Adrenal gland (tissue), 9 donors: ENCODE measurements at regions not wholly inside any gene's neighbourhood (a gene's known extent, or its start where the extent isn't known, plus 50 kb on each side); places are given as distances from the start of the nearest gene placed in this dataset.

Experiments used
- DNase-seq, 7 donors: peaks; one replicate each; pipeline ENCODE4 v3.0.0-alpha.2; 2019 to 2020
- H3K27ac ChIP-seq, 5 donors: fragments of 200-600 bp; sonication (generic) in 4 of 5; 1 replicate in 3 of 5; 2 replicates in 2 of 5; pipeline versions ENCODE4 v1.5.1 to v1.8.0; 2016 to 2020; ENCODE audit warnings: mild to moderate bottlenecking in 1 of 5
- H3K27me3 ChIP-seq: fragments of 200-600 bp; 2 replicates; pipeline ENCODE4 v1.8.0; 2021
- H3K36me3 ChIP-seq, 2 donors: fragments of 200-600 bp; replicated peaks in 1 of 2; 1 replicate in 1 of 2; 2 replicates in 1 of 2; pipeline versions ENCODE4 v1.5.1 to v1.8.0; 2018 to 2022
- H3K4me1 ChIP-seq, 2 donors: fragments of 200-600 bp; replicated peaks in 1 of 2; 1 replicate in 1 of 2; 2 replicates in 1 of 2; pipeline versions ENCODE4 v1.5.1 to v1.8.0; 2018 to 2021
- H3K4me3 ChIP-seq, 4 donors: fragments of 200-600 bp; sonication (generic) in 3 of 4; one replicate each; pipeline ENCODE4 v1.5.1; 2016 to 2018
- H3K9me3 ChIP-seq, 3 donors: fragments of 200-600 bp; sonication (generic) in 1 of 3; replicated peaks in 1 of 3; 1 replicate in 2 of 3; 2 replicates in 1 of 3; pipeline versions ENCODE4 v1.5.1 to v1.8.0; 2016 to 2021
- CTCF ChIP-seq, 6 experiments: fragments of 450-650 bp in 4 of 6; fragments of 200-600 bp in 2 of 6; sonication (generic) in 1 of 6; IDR thresholded peaks; 1 replicate in 5 of 6; 2 replicates in 1 of 6; pipeline versions ENCODE4 v1.5.1 to v1.8.0; 2016 to 2021; ENCODE audit warnings: antibody characterized with exemption in 6 of 6, mild to moderate bottlenecking in 2 of 6, moderate library complexity in 1 of 6
- POLR2A ChIP-seq, 2 donors: fragments of 450-650 bp; IDR thresholded peaks; one replicate each; pipeline ENCODE4 v1.6.1; 2017; ENCODE audit warnings: antibody characterized with exemption in 2 of 2, mild to moderate bottlenecking in 2 of 2, moderate library complexity in 1 of 2
- WGBS, 4 donors: extraction: QIAGEN DNeasy Blood & Tissue Kit in 2 of 4; methylation state at CpG; one replicate each; pipeline versions ENCODE4 v1.1.5 to v1.1.7; 2013 to 2017; 5-methylcytosine and 5-hydroxymethylcytosine counted together
- intact Hi-C, 2 donors: fragments of 100-400 bp; cut with DNase I; formaldehyde crosslinking; loops; one replicate each; pipeline versions ENCODE4 v1.14.1 to v1.15.0; 2022 to 2023
- donor health status: healthy with polysubstance abuse.
- donor health status: Bipolar disorder and iron deficiency.
- donor health status: DM: yes; HTN: yes; CAD: no.
- donor health status: DM: no; HTN: no; CAD: no.
- donor health status: DM: no; HTN: no; CAD: no.

- no peaks in the 10 kb centered on the region for H3K27me3 ChIP-seq
- intact Hi-C loops: no loop called here
- 57 to 75% (median 69%) methylated on average over 2 of the region's 2 CpGs for WGBS, 4 donors
- H3K9me3 ChIP-seq: no peaks in the 10 kb centered on the region
- no peak overlapping the region for H3K4me3 ChIP-seq
- H3K4me1 ChIP-seq: no peaks in the 10 kb centered on the region
- TF ChIP-seq CTCF (IDR thresholded peaks at IDR 0.05) (no peak), POLR2A (IDR thresholded peaks at IDR 0.05) (no peak)
- no peak for DNase-seq
- H3K27ac ChIP-seq: no peak overlapping the region
- H3K36me3 ChIP-seq: no peaks in the 10 kb centered on the region
Measured at GRCh38 chr2:51516667-51517066, 484.7 kb upstream of the NRXN1 start.

GRCh38 chr2:51511002-51511401 is 479.1 kb upstream of the NRXN1 start:
- DNase-seq: no peak
- TF ChIP-seq POLR2A (IDR thresholded peaks at IDR 0.05) (no peak), CTCF (IDR thresholded peaks at IDR 0.05) (no peak)
- 48 to 78% (median 62%) methylated on average over 4 of the region's 4 CpGs for WGBS, 4 donors
- no peaks in the 10 kb centered on the region for H3K27me3 ChIP-seq
- intact Hi-C loops: no loop called here
- H3K4me3 ChIP-seq: no peak overlapping the region
- H3K9me3 ChIP-seq: no peaks in the 10 kb centered on the region
- H3K4me1 ChIP-seq: no peaks in the 10 kb centered on the region
- peak overlapping the region in 1 of 5 donors; percentile 41 for H3K27ac ChIP-seq
- no peaks in the 10 kb centered on the region for H3K36me3 ChIP-seq

DNA sequence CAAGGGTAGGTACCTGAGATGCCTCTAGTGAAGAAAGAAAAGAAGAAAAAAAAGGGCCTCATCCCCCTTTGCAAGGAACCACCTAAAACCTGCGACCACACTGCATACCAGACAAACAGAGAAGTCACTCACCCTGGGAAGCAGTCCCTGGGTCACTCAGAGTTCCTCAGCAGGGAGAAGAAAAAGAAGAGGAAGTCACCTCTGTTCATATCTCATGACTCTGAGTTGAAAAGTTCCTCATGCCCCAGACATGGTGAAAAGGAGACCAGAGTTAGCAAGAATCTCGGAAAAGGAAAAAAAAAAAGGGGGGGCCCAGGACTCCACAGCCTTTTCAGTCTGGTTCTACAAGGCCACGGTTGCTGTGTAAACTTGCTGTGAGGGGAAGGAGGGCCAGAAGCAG is 478.4 kb upstream of the NRXN1 start:
- H3K27me3 ChIP-seq: no peaks in the 10 kb centered on the region
- DNase-seq: no peak
- intact Hi-C loops: no loop called here
- H3K9me3 ChIP-seq: no peaks in the 10 kb centered on the region
- H3K4me1 ChIP-seq: no peaks in the 10 kb centered on the region
- no peak for TF ChIP-seq POLR2A (IDR thresholded peaks at IDR 0.05)
- no peak for TF ChIP-seq CTCF (IDR thresholded peaks at IDR 0.05)
- peak overlapping the region in 1 of 5 donors; percentile 41 for H3K27ac ChIP-seq
- no peak overlapping the region for H3K4me3 ChIP-seq
- WGBS, 4 donors: 46 to 55% (median 50%) methylated on average over 3 of the region's 3 CpGs
- H3K36me3 ChIP-seq: no peaks in the 10 kb centered on the region

GRCh38 chr2:51505533-51505932 is 473.6 kb upstream of the NRXN1 start:
- H3K27me3 ChIP-seq: no peaks in the 10 kb centered on the region
- no peaks in the 10 kb centered on the region for H3K4me1 ChIP-seq
- H3K4me3 ChIP-seq: no peak overlapping the region
- WGBS, 4 donors: 67 to 84% (median 70%) methylated on average over 4 of the region's 4 CpGs
- H3K27ac ChIP-seq: no peak overlapping the region
- intact Hi-C loops: no loop called here
- no peaks in the 10 kb centered on the region for H3K9me3 ChIP-seq
- H3K36me3 ChIP-seq: no peaks in the 10 kb centered on the region
- TF ChIP-seq POLR2A (IDR thresholded peaks at IDR 0.05): no peak
- no peak for TF ChIP-seq CTCF (IDR thresholded peaks at IDR 0.05)
- DNase-seq: no peak
